A673 (cell line): ENCODE measurements at regions not wholly inside any gene's neighbourhood (a gene's known extent, or its start where the extent isn't known, plus 50 kb on each side); places are given as distances from the start of the nearest gene placed in this dataset.

Source experiments
- EZH2 ChIP-seq: fragments of 200-600 bp; sonication (generic); IDR thresholded peaks from 2 replicates; pipeline ENCODE4 v1.6.1; 2017; ENCODE audit warnings: borderline replicate concordance, low read depth, mild to moderate bottlenecking, mixed read lengths, antibody characterized with exemption, low read length; ENCODE audit not compliant: poor library complexity, severe bottlenecking
- TF ChIP-seq, protein P1 (sequence below): fragments of 300-800, 200-600 bp; sonication (generic); conservative IDR thresholded peaks from 2 replicates; pipeline ENCODE4 v1.5.1; 2017; ENCODE audit warnings: low read depth, mild to moderate bottlenecking, antibody characterized with exemption, low read length, moderate library complexity, mixed read lengths

DNA sequence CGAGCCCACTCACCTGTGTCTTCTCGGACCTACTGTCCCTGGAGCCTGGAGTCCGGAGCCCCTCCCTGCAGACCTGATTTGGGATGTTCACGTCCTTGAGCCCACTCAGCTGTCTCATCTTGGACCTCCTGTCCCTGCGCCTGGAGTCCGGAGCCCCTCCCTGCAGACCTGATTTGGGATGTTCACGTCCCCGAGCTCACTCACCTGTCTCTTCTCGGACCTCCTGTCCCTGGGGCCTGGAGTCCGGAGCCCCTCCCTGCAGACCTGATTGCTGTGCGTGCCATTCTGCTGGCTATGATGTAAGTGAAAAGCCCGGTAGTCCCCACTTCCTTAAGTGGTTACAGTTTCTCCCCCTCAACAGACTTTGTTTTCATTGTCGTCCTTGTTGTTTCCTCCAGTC lies 867.1 kb downstream of the BRD1 start:
- TF ChIP-seq, protein P1, sequence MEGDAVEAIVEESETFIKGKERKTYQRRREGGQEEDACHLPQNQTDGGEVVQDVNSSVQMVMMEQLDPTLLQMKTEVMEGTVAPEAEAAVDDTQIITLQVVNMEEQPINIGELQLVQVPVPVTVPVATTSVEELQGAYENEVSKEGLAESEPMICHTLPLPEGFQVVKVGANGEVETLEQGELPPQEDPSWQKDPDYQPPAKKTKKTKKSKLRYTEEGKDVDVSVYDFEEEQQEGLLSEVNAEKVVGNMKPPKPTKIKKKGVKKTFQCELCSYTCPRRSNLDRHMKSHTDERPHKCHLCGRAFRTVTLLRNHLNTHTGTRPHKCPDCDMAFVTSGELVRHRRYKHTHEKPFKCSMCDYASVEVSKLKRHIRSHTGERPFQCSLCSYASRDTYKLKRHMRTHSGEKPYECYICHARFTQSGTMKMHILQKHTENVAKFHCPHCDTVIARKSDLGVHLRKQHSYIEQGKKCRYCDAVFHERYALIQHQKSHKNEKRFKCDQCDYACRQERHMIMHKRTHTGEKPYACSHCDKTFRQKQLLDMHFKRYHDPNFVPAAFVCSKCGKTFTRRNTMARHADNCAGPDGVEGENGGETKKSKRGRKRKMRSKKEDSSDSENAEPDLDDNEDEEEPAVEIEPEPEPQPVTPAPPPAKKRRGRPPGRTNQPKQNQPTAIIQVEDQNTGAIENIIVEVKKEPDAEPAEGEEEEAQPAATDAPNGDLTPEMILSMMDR = no peak
- no peak for TF ChIP-seq EZH2
